A673 (cell line): ENCODE measurements at regions not wholly inside any gene's neighbourhood (a gene's known extent, or its start where the extent isn't known, plus 50 kb on each side); places are given as distances from the start of the nearest gene placed in this dataset.

Experiments
- CTCF ChIP-seq: fragments of 300-800, 200-600 bp; sonication (generic); conservative IDR thresholded peaks from 2 replicates; pipeline ENCODE4 v1.5.1; 2017; ENCODE audit warnings: low read depth, mild to moderate bottlenecking, antibody characterized with exemption, low read length, moderate library complexity, mixed read lengths
- EZH2 ChIP-seq: fragments of 200-600 bp; sonication (generic); IDR thresholded peaks from 2 replicates; pipeline ENCODE4 v1.6.1; 2017; ENCODE audit warnings: borderline replicate concordance, low read depth, mild to moderate bottlenecking, mixed read lengths, antibody characterized with exemption, low read length; ENCODE audit not compliant: poor library complexity, severe bottlenecking

- TF ChIP-seq CTCF (no peak), EZH2 (no peak)
Observed at GRCh38 chr11:37688456-37688855, 1090.4 kb upstream of the RAG2 start.
